ENCODE measurements at regions not wholly inside any gene's neighbourhood (a gene's known extent, or its start where the extent isn't known, plus 50 kb on each side); places are given as distances from the start of the nearest gene placed in this dataset.

GRCh38 chr14:84410344-84410743, 1119.6 kb upstream of the FLRT2 start:
- H3K4me3 ChIP-seq (ENCODE audit: low read depth, low read length) = no peak overlapping the region
- TF ChIP-seq CTCF (IDR thresholded peaks at IDR 0.05; ENCODE audit: control insufficient read depth, extremely low read depth, insufficient read depth) = no peak
- no peak for DNase-seq (ENCODE audit: low read depth)

DNA sequence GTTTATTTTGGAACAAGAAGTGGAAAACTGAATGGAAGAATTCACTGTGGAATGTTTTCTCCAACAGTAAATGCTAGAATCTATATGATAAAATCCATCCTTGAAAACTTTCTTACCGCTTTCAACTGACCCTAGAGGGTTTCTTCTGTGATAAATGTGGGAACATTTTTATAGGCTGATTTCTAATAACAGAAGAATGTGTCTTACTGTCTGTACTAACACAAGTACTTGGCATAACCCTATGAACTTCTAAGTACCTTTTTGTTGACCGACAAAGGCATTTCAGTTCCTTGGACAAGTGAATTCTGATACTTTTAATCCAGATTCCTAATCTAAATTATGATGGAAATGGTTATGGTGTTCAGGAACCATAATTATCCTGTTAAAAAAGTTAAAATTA, 1109.7 kb upstream of the FLRT2 start:
- no peak for TF ChIP-seq CTCF (IDR thresholded peaks at IDR 0.05; ENCODE audit: control insufficient read depth, extremely low read depth, insufficient read depth)
- peak; percentile 68 for DNase-seq (ENCODE audit: low read depth)
- no peak overlapping the region for H3K4me3 ChIP-seq (ENCODE audit: low read depth, low read length)

GRCh38 chr14:84421621-84422020, 1108.3 kb upstream of the FLRT2 start:
- no peak overlapping the region for H3K4me3 ChIP-seq (ENCODE audit: low read depth, low read length)
- DNase-seq (ENCODE audit: low read depth) = no peak
- no peak for TF ChIP-seq CTCF (IDR thresholded peaks at IDR 0.05; ENCODE audit: control insufficient read depth, extremely low read depth, insufficient read depth)

- no peak overlapping the region for H3K4me3 ChIP-seq (ENCODE audit: low read depth, low read length)
- no peak for DNase-seq (ENCODE audit: low read depth)
- no peak for TF ChIP-seq CTCF (IDR thresholded peaks at IDR 0.05; ENCODE audit: control insufficient read depth, extremely low read depth, insufficient read depth)
Observed at GRCh38 chr14:84425968-84426367, 1104.0 kb upstream of the FLRT2 start.

DNA sequence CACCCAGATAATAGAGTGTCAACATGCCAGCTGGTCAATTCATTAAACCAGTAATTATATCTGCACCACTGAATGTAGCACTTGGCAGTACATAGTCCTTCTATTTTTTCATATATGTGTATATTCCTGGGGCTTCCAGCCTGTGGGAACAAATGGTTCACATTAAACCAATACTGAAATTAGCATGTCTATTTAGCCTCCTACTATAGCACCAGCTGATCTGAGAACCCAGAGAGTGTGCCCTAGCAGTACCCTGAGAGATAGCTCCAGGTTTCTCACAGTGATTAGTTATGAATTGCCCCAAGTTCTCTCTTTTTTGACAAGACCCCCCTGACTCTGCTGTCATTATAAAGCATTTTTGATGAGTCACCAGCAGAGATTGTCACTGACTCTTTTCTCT, 1097.3 kb upstream of the FLRT2 start:
- no peak for TF ChIP-seq CTCF (IDR thresholded peaks at IDR 0.05; ENCODE audit: control insufficient read depth, extremely low read depth, insufficient read depth)
- no peak for DNase-seq (ENCODE audit: low read depth)
- no peak overlapping the region for H3K4me3 ChIP-seq (ENCODE audit: low read depth, low read length)

- no peak for TF ChIP-seq CTCF (IDR thresholded peaks at IDR 0.05; ENCODE audit: control insufficient read depth, extremely low read depth, insufficient read depth)
- no peak overlapping the region for H3K4me3 ChIP-seq (ENCODE audit: low read depth, low read length)
- no peak for DNase-seq (ENCODE audit: low read depth)
Observed at GRCh38 chr14:84433961-84434360, 1096.0 kb upstream of the FLRT2 start.

DNA sequence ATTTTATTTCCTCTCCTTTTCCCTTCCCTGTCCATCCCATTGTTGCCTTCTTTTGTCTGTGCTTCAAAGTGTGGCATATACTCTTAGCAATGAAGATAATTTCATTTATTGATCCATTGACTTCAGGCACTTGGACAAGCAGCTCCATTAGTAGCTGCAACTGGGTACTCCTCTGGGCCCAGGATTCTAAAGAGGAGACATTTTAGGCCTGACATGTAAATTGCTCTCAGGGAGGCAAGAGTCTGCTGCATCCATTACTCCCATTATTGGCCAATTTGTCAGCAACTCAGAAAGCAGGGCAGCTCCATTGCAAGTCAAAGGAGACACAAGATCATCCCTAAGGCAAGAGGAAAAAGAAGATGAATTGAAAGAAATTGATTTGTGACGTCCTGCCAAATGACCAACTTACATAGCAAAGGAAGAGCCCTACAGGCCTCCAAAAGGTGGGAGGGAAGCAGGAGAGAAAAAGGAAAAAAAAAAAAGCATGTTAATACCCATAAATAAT, 1094.1 kb upstream of the FLRT2 start:
- no peak for DNase-seq (ENCODE audit: low read depth)
- no peak for TF ChIP-seq CTCF (IDR thresholded peaks at IDR 0.05; ENCODE audit: control insufficient read depth, extremely low read depth, insufficient read depth)
- H3K4me3 ChIP-seq (ENCODE audit: low read depth, low read length) = no peak overlapping the region

Measured in LNCaP clone FGC (cell line).